ENCODE measurements at regions not wholly inside any gene's neighbourhood (a gene's known extent, or its start where the extent isn't known, plus 50 kb on each side); places are given as distances from the start of the nearest gene placed in this dataset.

- H3K4me3 ChIP-seq (ENCODE audit: low read depth, low read length): no peak overlapping the region
- DNase-seq (ENCODE audit: low read depth): no peak
- TF ChIP-seq CTCF (IDR thresholded peaks at IDR 0.05; ENCODE audit: insufficient read depth, low read depth, low read length): no peak
Measured at GRCh38 chr4:159496248-159496647, 393.4 kb downstream of the RAPGEF2 start.

- DNase-seq (ENCODE audit: low read depth): no peak
- H3K4me3 ChIP-seq (ENCODE audit: low read depth, low read length): no peak overlapping the region
- no peak for TF ChIP-seq CTCF (IDR thresholded peaks at IDR 0.05; ENCODE audit: insufficient read depth, low read depth, low read length)
Measured at GRCh38 chr4:159497936-159498335, 395.1 kb downstream of the RAPGEF2 start.

- no peak for DNase-seq (ENCODE audit: low read depth)
- H3K4me3 ChIP-seq (ENCODE audit: low read depth, low read length): no peak overlapping the region
- TF ChIP-seq CTCF (IDR thresholded peaks at IDR 0.05; ENCODE audit: insufficient read depth, low read depth, low read length): no peak
Measured at GRCh38 chr4:159498446-159499115, 395.7 kb downstream of the RAPGEF2 start.

GRCh38 chr4:159500861-159501260, 398.0 kb downstream of the RAPGEF2 start:
- no peak overlapping the region for H3K4me3 ChIP-seq (ENCODE audit: low read depth, low read length)
- no peak for DNase-seq (ENCODE audit: low read depth)
- TF ChIP-seq CTCF (IDR thresholded peaks at IDR 0.05; ENCODE audit: insufficient read depth, low read depth, low read length): no peak

GRCh38 chr4:159503236-159504008, 400.5 kb downstream of the RAPGEF2 start:
- DNase-seq (ENCODE audit: low read depth): no peak
- H3K4me3 ChIP-seq (ENCODE audit: low read depth, low read length): no peak overlapping the region
- TF ChIP-seq CTCF (IDR thresholded peaks at IDR 0.05; ENCODE audit: insufficient read depth, low read depth, low read length): no peak

- no peak for DNase-seq (ENCODE audit: low read depth)
- no peak overlapping the region for H3K4me3 ChIP-seq (ENCODE audit: low read depth, low read length)
- TF ChIP-seq CTCF (IDR thresholded peaks at IDR 0.05; ENCODE audit: insufficient read depth, low read depth, low read length): no peak
Measured at GRCh38 chr4:159504684-159505083, 401.8 kb downstream of the RAPGEF2 start.
